GM10266 (cell line): ENCODE measurements at regions not wholly inside any gene's neighbourhood (a gene's known extent, or its start where the extent isn't known, plus 50 kb on each side); places are given as distances from the start of the nearest gene placed in this dataset.

Experiments
- DNase-seq: peaks from one replicate; pipeline ENCODE4 v3.0.0; 2012; ENCODE audit errors: extremely low spot score
- TF ChIP-seq, protein P1 (sequence below): IDR thresholded peaks from 2 replicates; pipeline ENCODE4 v1.5.1; 2012; ENCODE audit warnings: mild to moderate bottlenecking, low read depth; ENCODE audit not compliant: control insufficient read depth, insufficient read depth; ENCODE audit errors: missing control alignments

DNA sequence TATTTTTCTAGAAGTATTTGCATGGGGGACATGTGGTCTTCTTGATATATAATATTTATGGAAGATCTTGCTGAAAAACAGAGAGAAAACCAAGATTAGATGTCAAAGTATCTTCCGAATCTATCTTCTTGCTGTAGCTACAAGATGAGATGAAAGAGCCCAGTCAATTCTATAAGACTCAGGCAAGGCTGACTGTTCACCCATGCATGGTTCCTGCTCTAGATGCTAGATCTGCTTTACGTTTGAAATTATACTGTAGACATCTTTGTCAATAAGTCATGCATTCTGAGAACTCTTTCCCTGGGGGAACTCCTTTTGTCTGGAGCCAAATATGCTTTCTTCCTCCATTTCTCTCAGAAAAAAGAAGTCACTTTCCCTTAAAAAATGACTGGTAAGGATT, 1292.0 kb downstream of the XPNPEP1 start:
- TF ChIP-seq, protein P1, sequence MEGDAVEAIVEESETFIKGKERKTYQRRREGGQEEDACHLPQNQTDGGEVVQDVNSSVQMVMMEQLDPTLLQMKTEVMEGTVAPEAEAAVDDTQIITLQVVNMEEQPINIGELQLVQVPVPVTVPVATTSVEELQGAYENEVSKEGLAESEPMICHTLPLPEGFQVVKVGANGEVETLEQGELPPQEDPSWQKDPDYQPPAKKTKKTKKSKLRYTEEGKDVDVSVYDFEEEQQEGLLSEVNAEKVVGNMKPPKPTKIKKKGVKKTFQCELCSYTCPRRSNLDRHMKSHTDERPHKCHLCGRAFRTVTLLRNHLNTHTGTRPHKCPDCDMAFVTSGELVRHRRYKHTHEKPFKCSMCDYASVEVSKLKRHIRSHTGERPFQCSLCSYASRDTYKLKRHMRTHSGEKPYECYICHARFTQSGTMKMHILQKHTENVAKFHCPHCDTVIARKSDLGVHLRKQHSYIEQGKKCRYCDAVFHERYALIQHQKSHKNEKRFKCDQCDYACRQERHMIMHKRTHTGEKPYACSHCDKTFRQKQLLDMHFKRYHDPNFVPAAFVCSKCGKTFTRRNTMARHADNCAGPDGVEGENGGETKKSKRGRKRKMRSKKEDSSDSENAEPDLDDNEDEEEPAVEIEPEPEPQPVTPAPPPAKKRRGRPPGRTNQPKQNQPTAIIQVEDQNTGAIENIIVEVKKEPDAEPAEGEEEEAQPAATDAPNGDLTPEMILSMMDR = no peak
- no peak for DNase-seq

- TF ChIP-seq, protein P1 = no peak
- DNase-seq = no peak
Measured at GRCh38 chr10:108629834-108630233, 1293.5 kb downstream of the XPNPEP1 start.

DNA sequence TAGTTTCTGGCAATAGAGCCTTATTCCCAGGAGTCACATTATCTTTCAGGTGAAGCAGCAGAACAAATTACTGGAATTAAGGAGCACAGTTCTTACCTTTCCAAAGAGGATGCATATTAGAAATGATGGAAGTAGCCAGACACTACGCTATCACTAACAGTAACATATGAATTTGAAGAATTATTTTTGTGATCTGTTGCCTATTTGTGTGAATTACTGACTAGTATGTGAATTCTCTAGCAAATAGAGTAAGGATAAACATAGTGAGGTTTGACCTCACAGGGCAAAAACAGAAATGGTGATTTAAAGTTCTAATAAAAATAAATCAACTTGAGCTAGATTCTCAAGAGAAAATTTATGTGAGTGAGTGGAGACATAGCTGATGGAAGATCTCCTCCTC, 1299.3 kb downstream of the XPNPEP1 start:
- DNase-seq = no peak
- TF ChIP-seq, protein P1 = no peak

- no peak for DNase-seq
- TF ChIP-seq, protein P1 = no peak
Measured at GRCh38 chr10:108620821-108621534, 1302.3 kb downstream of the XPNPEP1 start.

GRCh38 chr10:108616559-108617285, 1306.6 kb downstream of the XPNPEP1 start:
- TF ChIP-seq, protein P1 = no peak
- DNase-seq = no peak

GRCh38 chr10:108615576-108616320, 1307.6 kb downstream of the XPNPEP1 start:
- TF ChIP-seq, protein P1 = no peak
- no peak for DNase-seq
